B cell (primary cell): ENCODE measurements at regions not wholly inside any gene's neighbourhood (a gene's known extent, or its start where the extent isn't known, plus 50 kb on each side); places are given as distances from the start of the nearest gene placed in this dataset.

Experiments
- EZH2 ChIP-seq: IDR thresholded peaks from 2 replicates; pipeline ENCODE4 v1.6.1; 2012; ENCODE audit warnings: borderline replicate concordance, low read depth, mild to moderate bottlenecking, moderate library complexity, low read length; ENCODE audit not compliant: insufficient read depth, poor library complexity, severe bottlenecking
- TF ChIP-seq, protein P1 (sequence below): fragments of 200-600 bp; IDR thresholded peaks from one replicate; pipeline ENCODE4 v1.8.0; 2022; ENCODE audit warnings: antibody characterized with exemption, mild to moderate bottlenecking

- TF ChIP-seq EZH2: no peak
- TF ChIP-seq, protein P1, sequence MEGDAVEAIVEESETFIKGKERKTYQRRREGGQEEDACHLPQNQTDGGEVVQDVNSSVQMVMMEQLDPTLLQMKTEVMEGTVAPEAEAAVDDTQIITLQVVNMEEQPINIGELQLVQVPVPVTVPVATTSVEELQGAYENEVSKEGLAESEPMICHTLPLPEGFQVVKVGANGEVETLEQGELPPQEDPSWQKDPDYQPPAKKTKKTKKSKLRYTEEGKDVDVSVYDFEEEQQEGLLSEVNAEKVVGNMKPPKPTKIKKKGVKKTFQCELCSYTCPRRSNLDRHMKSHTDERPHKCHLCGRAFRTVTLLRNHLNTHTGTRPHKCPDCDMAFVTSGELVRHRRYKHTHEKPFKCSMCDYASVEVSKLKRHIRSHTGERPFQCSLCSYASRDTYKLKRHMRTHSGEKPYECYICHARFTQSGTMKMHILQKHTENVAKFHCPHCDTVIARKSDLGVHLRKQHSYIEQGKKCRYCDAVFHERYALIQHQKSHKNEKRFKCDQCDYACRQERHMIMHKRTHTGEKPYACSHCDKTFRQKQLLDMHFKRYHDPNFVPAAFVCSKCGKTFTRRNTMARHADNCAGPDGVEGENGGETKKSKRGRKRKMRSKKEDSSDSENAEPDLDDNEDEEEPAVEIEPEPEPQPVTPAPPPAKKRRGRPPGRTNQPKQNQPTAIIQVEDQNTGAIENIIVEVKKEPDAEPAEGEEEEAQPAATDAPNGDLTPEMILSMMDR: no peak
Observed at GRCh38 chr15:29998033-29998432, 84.7 kb upstream of the GOLGA8J start.
